Esophagus muscularis mucosa (tissue), 4 donors: ENCODE measurements at regions not wholly inside any gene's neighbourhood (a gene's known extent, or its start where the extent isn't known, plus 50 kb on each side); places are given as distances from the start of the nearest gene placed in this dataset.

Experiments used
- DNase-seq: peaks from one replicate; pipeline ENCODE4 v3.0.0-alpha.2; 2017; ENCODE audit errors: extremely low spot score
- H3K27ac ChIP-seq, 4 donors: fragments of 200-600 bp; sonication (generic); replicated peaks in 1 of 4; 1 replicate in 3 of 4; 2 replicates in 1 of 4; pipeline ENCODE4 v1.5.1; 2016 to 2019; ENCODE audit warnings: mild to moderate bottlenecking in 1 of 4
- H3K27me3 ChIP-seq, 4 donors: fragments of 200-600 bp; sonication (generic); one replicate each; pipeline versions ENCODE4 v1.5.1 to v1.6.0; 2016 to 2019
- H3K36me3 ChIP-seq, 4 donors: fragments of 200-600 bp; sonication (generic); one replicate each; pipeline ENCODE4 v1.5.1; 2016 to 2019
- H3K4me1 ChIP-seq, 4 donors: fragments of 200-600 bp; sonication (generic); one replicate each; pipeline ENCODE4 v1.5.1; 2016 to 2019
- H3K4me3 ChIP-seq, 4 donors: fragments of 200-600 bp; sonication (generic); 1 replicate in 2 of 4; 2 replicates in 2 of 4; pipeline ENCODE4 v1.5.1; 2016 to 2019; ENCODE audit warnings: mild to moderate bottlenecking in 4 of 4, moderate library complexity in 1 of 4
- H3K9me3 ChIP-seq, 4 donors: fragments of 200-600 bp; sonication (generic); 1 replicate in 3 of 4; 2 replicates in 1 of 4; pipeline ENCODE4 v1.5.1; 2016 to 2019
- CTCF ChIP-seq, 3 experiments: fragments of 200-600 bp in 2 of 3; fragments of 450-650 bp in 1 of 3; sonication (generic) in 2 of 3; IDR thresholded peaks; one replicate each; pipeline ENCODE4 v1.5.1; 2017 to 2019; ENCODE audit warnings: antibody characterized with exemption in 3 of 3, mild to moderate bottlenecking in 2 of 3, moderate library complexity in 1 of 3
- EP300 ChIP-seq: sonication (generic); formaldehyde crosslinking; IDR thresholded peaks from one replicate; pipeline ENCODE4 v1.6.1; 2017; ENCODE audit warnings: antibody characterized with exemption
- POLR2A ChIP-seq: fragments of 450-650 bp; IDR thresholded peaks from one replicate; pipeline ENCODE4 v1.6.1; 2017; ENCODE audit warnings: antibody characterized with exemption, moderate library complexity, mild to moderate bottlenecking, low read depth
- POLR2AphosphoS5 ChIP-seq, 2 donors: sonication (generic); formaldehyde crosslinking; IDR thresholded peaks; one replicate each; pipeline ENCODE4 v1.6.1; 2017; ENCODE audit warnings: antibody characterized with exemption in 2 of 2
- WGBS: methylation state at CpG from one replicate; pipeline ENCODE4 v1.1.5; 2018; 5-methylcytosine and 5-hydroxymethylcytosine counted together
- intact Hi-C: fragments of 100-400 bp; cut with DNase I; formaldehyde crosslinking; loops from one replicate; pipeline ENCODE4 v1.15.1; 2023

DNA sequence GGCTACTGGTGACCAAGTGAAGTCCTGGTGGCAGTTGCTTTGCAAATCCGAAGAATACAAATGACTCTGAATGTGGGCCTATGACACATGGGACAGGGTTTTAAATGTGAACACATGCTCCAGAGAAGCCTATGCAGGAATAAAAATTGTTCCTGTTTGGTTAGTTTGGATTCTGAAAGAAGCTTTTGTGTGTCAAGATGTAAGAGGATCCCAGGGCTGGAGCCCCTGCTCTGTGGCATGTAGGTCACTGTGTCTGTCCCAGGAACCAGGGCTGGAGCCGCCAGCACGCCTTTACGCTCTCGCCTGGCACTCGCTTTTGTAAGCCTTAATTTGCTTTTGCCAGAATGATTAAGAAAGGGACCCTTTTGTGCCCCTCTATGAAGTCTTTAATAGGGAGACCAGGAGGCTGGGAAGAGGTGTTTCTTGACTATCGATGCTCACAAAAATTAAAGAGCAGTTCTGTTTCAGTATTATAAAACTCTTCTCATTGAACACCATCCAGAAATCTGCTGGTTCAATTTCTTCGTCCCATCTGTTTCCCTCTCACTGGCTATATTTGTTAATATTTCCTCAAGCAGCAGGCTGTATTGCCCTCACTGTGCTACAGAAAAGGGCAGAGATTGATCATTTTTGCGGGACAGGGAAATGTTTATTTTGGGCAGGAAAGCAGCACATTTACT lies 532.7 kb upstream of the POU3F3 start:
- H3K27me3 ChIP-seq, result peaks cover 0 to 24% (median 0%) of the 10 kb centered on the region in 4 donors
- TF ChIP-seq EP300, result no peak
- no peak for TF ChIP-seq POLR2AphosphoS5 (IDR thresholded peaks at IDR 0.05)
- no peak for TF ChIP-seq POLR2A
- no peak for TF ChIP-seq CTCF (IDR thresholded peaks at IDR 0.05)
- H3K9me3 ChIP-seq, result no peaks in the 10 kb centered on the region
- 72% methylated on average over 9 of the region's 9 CpGs for WGBS
- no peaks in the 10 kb centered on the region for H3K36me3 ChIP-seq
- H3K4me1 ChIP-seq, result no peaks in the 10 kb centered on the region
- H3K27ac ChIP-seq, result no peak overlapping the region
- intact Hi-C loops, result no loop called here
- H3K4me3 ChIP-seq, result no peak overlapping the region
- no peak for DNase-seq

GRCh38 chr2:104321796-104322349 lies 532.0 kb upstream of the POU3F3 start:
- peaks cover 0 to 26% (median 0%) of the 10 kb centered on the region in 4 donors for H3K27me3 ChIP-seq
- TF ChIP-seq CTCF (IDR thresholded peaks at IDR 0.05) (no peak), POLR2AphosphoS5 (IDR thresholded peaks at IDR 0.05) (no peak), EP300 (no peak), POLR2A (no peak)
- H3K9me3 ChIP-seq, result no peaks in the 10 kb centered on the region
- no peaks in the 10 kb centered on the region for H3K36me3 ChIP-seq
- intact Hi-C loops, result no loop called here
- H3K4me1 ChIP-seq, result no peaks in the 10 kb centered on the region
- DNase-seq, result no peak
- no peak overlapping the region for H3K27ac ChIP-seq
- H3K4me3 ChIP-seq, result no peak overlapping the region
- 26% methylated on average over 8 of the region's 8 CpGs for WGBS

DNA sequence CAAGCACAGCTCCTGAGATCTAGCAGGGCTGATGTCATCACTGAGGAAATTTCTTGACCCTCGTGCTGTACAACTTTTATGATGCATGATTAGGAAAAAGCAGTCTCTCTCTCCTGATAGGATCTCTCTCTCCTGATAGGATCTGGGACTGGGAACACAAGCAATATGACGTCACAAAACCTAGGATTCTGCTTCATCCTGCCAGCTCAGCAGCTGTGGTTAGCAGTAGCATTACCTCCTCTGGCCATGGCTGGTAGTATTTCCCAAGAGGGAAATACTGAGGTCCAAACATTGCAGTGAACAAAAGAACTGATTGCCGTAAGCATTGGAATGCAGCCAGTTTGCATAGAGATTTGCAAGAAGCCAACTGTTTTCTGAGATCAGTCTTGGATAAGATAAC lies 521.2 kb upstream of the POU3F3 start:
- intact Hi-C loops, result no loop called here
- no peaks in the 10 kb centered on the region for H3K4me1 ChIP-seq
- no peak for DNase-seq
- no peak overlapping the region for H3K4me3 ChIP-seq
- H3K27me3 ChIP-seq, result no peaks in the 10 kb centered on the region
- H3K27ac ChIP-seq, result no peak overlapping the region
- TF ChIP-seq EP300 (no peak), POLR2AphosphoS5 (IDR thresholded peaks at IDR 0.05) (no peak), POLR2A (no peak), CTCF (IDR thresholded peaks at IDR 0.05) (no peak)
- 32% methylated on average over 3 of the region's 3 CpGs for WGBS
- no peaks in the 10 kb centered on the region for H3K36me3 ChIP-seq
- no peaks in the 10 kb centered on the region for H3K9me3 ChIP-seq

- H3K36me3 ChIP-seq, result no peaks in the 10 kb centered on the region
- DNase-seq, result no peak
- no peak overlapping the region for H3K4me3 ChIP-seq
- H3K9me3 ChIP-seq, result no peaks in the 10 kb centered on the region
- intact Hi-C loops, result no loop called here
- H3K27me3 ChIP-seq, result no peaks in the 10 kb centered on the region
- H3K4me1 ChIP-seq, result no peaks in the 10 kb centered on the region
- H3K27ac ChIP-seq, result no peak overlapping the region
- no peak for TF ChIP-seq POLR2A
- WGBS, result 79% methylated on average over 1 of the region's 2 CpGs
These were observed 516.0 kb upstream of the POU3F3 start for GRCh38 chr2:104337869-104338268.

GRCh38 chr2:104340162-104340561 lies 513.8 kb upstream of the POU3F3 start:
- Histone ChIP-seq H3K27me3 (no peaks in the 10 kb centered on the region), H3K36me3 (no peaks in the 10 kb centered on the region), H3K27ac (no peak overlapping the region), H3K9me3 (no peaks in the 10 kb centered on the region), H3K4me1 (no peaks in the 10 kb centered on the region), H3K4me3 (no peak overlapping the region)
- no peak for TF ChIP-seq POLR2AphosphoS5 (IDR thresholded peaks at IDR 0.05)
- no peak for TF ChIP-seq CTCF (IDR thresholded peaks at IDR 0.05)
- no peak for TF ChIP-seq POLR2A
- no peak for TF ChIP-seq EP300
- 47% methylated on average over 4 of the region's 4 CpGs for WGBS
- DNase-seq, result no peak
- intact Hi-C loops, result no loop called here
